GM18520 (cell line): ENCODE measurements at regions not wholly inside any gene's neighbourhood (a gene's known extent, or its start where the extent isn't known, plus 50 kb on each side); places are given as distances from the start of the nearest gene placed in this dataset.

Experiments used
- ATAC-seq: cut with Tn5 transposase; IDR thresholded peaks from one replicate; pipeline ENCODE4 v1.9.1; 2021; ENCODE audit not compliant: unreplicated experiment

- no peak for ATAC-seq
Measured at GRCh38 chr14:51539571-51540037, 112.1 kb upstream of the FRMD6 start.

- no peak for ATAC-seq
Measured at GRCh38 chr14:51540364-51540763, 111.3 kb upstream of the FRMD6 start.

- no peak for ATAC-seq
Measured at GRCh38 chr14:51544471-51544870, 107.2 kb upstream of the FRMD6 start.

GRCh38 chr14:51544901-51545300 lies 106.8 kb upstream of the FRMD6 start:
- no peak for ATAC-seq

GRCh38 chr14:51545396-51545795 lies 106.3 kb upstream of the FRMD6 start:
- no peak for ATAC-seq

GRCh38 chr14:51546099-51546498 lies 105.6 kb upstream of the FRMD6 start:
- no peak for ATAC-seq

GRCh38 chr14:51546603-51547258 lies 105.0 kb upstream of the FRMD6 start:
- no peak for ATAC-seq

GRCh38 chr14:51547260-51547659 lies 104.5 kb upstream of the FRMD6 start:
- no peak for ATAC-seq

- ATAC-seq: no peak
Measured at GRCh38 chr14:51547701-51548100, 104.0 kb upstream of the FRMD6 start.

GRCh38 chr14:51548187-51548586 lies 103.5 kb upstream of the FRMD6 start:
- no peak for ATAC-seq

- no peak for ATAC-seq
Measured at GRCh38 chr14:51550636-51551035, 101.1 kb upstream of the FRMD6 start.

- no peak for ATAC-seq
Measured at GRCh38 chr14:51552275-51552674, 99.4 kb upstream of the FRMD6 start.

GRCh38 chr14:51552768-51553404 lies 98.8 kb upstream of the FRMD6 start:
- no peak for ATAC-seq

- ATAC-seq: no peak
Measured at GRCh38 chr14:51554339-51554920, 97.3 kb upstream of the FRMD6 start.

GRCh38 chr14:51554953-51555352 lies 96.8 kb upstream of the FRMD6 start:
- no peak for ATAC-seq

- ATAC-seq: no peak
Measured at GRCh38 chr14:51561141-51561540, 90.6 kb upstream of the FRMD6 start.

GRCh38 chr14:51562816-51563215 lies 88.9 kb upstream of the FRMD6 start:
- ATAC-seq: no peak

GRCh38 chr14:51563560-51563959 lies 88.2 kb upstream of the FRMD6 start:
- ATAC-seq: no peak

- ATAC-seq: no peak
Measured at GRCh38 chr14:51564460-51564859, 87.2 kb upstream of the FRMD6 start.

GRCh38 chr14:51564986-51565604 lies 86.6 kb upstream of the FRMD6 start:
- no peak for ATAC-seq

- ATAC-seq: peak; percentile 45
Measured at GRCh38 chr14:51566831-51567582, 84.7 kb upstream of the FRMD6 start.
